Trophoblast cell (in vitro differentiated cells and primary cell): ENCODE measurements at regions not wholly inside any gene's neighbourhood (a gene's known extent, or its start where the extent isn't known, plus 50 kb on each side); places are given as distances from the start of the nearest gene placed in this dataset.

Experiments used
- DNase-seq, 2 donors: peaks; one replicate each; pipeline ENCODE4 v3.0.0-alpha.2; 2016
- H2AFZ ChIP-seq: 2 replicates; pipeline ENCODE4 v1.6.1; 2013; ENCODE audit warnings: low read length, moderate library complexity, mild to moderate bottlenecking; ENCODE audit not compliant: insufficient read depth, poor library complexity
- H2AK5ac ChIP-seq: 2 replicates; pipeline ENCODE4 v1.6.1; 2013; ENCODE audit warnings: mild to moderate bottlenecking, low read length
- H2BK120ac ChIP-seq: 2 replicates; pipeline ENCODE4 v1.6.1; 2013; ENCODE audit warnings: low read length, mild to moderate bottlenecking, moderate library complexity; ENCODE audit not compliant: insufficient read depth, poor library complexity
- H2BK12ac ChIP-seq: 2 replicates; pipeline ENCODE4 v1.6.1; 2013; ENCODE audit warnings: mild to moderate bottlenecking, low read length, moderate library complexity
- H2BK5ac ChIP-seq: 2 replicates; pipeline ENCODE4 v1.6.1; 2013; ENCODE audit warnings: low read length, low read depth, moderate library complexity, mild to moderate bottlenecking; ENCODE audit not compliant: poor library complexity
- H3K14ac ChIP-seq: 2 replicates; pipeline ENCODE4 v1.6.1; 2013; ENCODE audit warnings: mild to moderate bottlenecking, low read length
- H3K18ac ChIP-seq: 2 replicates; pipeline ENCODE4 v1.6.1; 2013; ENCODE audit warnings: mild to moderate bottlenecking, low read length
- H3K23ac ChIP-seq: 2 replicates; pipeline ENCODE4 v1.6.1; 2013; ENCODE audit warnings: low read length
- H3K27ac ChIP-seq: 2 replicates; pipeline ENCODE4 v1.5.1; 2013; ENCODE audit warnings: low read depth, mild to moderate bottlenecking, inconsistent platforms, low read length, moderate library complexity
- H3K27me3 ChIP-seq: 2 replicates; pipeline ENCODE4 v1.6.1; 2013; ENCODE audit warnings: inconsistent platforms, mild to moderate bottlenecking, low read length, moderate library complexity; ENCODE audit not compliant: insufficient read depth
- H3K36me3 ChIP-seq, 2 experiments: 1 replicate in 1 of 2; 2 replicates in 1 of 2; pipeline ENCODE4 v1.6.1; 2013; ENCODE audit warnings: low read length in 2 of 2, mild to moderate bottlenecking in 2 of 2, moderate library complexity in 1 of 2; ENCODE audit not compliant: insufficient read depth in 2 of 2, control insufficient read depth in 1 of 2
- H3K4ac ChIP-seq: 2 replicates; pipeline ENCODE4 v1.6.1; 2013; ENCODE audit warnings: low read depth, mild to moderate bottlenecking, low read length, moderate library complexity
- H3K4me1 ChIP-seq, 2 experiments: 1 replicate in 1 of 2; 2 replicates in 1 of 2; pipeline ENCODE4 v1.6.1; 2013; ENCODE audit warnings: low read length in 2 of 2, mild to moderate bottlenecking in 2 of 2, moderate library complexity in 1 of 2; ENCODE audit not compliant: insufficient read depth in 2 of 2, control insufficient read depth in 1 of 2
- H3K4me2 ChIP-seq: 2 replicates; pipeline ENCODE4 v1.6.1; 2013; ENCODE audit warnings: inconsistent platforms, mild to moderate bottlenecking, low read length, moderate library complexity
- H3K4me3 ChIP-seq: 2 replicates; pipeline ENCODE4 v1.5.1; 2013; ENCODE audit warnings: mild to moderate bottlenecking, low read depth, low read length, inconsistent platforms
- H3K79me1 ChIP-seq: one replicate; pipeline ENCODE4 v1.6.1; 2013; ENCODE audit warnings: low read length
- H3K79me2 ChIP-seq: 2 replicates; pipeline ENCODE4 v1.6.1; 2013; ENCODE audit warnings: low read length, mild to moderate bottlenecking; ENCODE audit not compliant: control insufficient read depth, insufficient read depth, poor library complexity
- H3K9ac ChIP-seq: 2 replicates; pipeline ENCODE4 v1.6.1; 2013; ENCODE audit warnings: mild to moderate bottlenecking, low read length
- H3K9me3 ChIP-seq: 2 replicates; pipeline ENCODE4 v1.6.1; 2013; ENCODE audit warnings: low read depth, mild to moderate bottlenecking, control low read depth, inconsistent platforms, low read length; ENCODE audit not compliant: insufficient read depth
- H4K12ac ChIP-seq: 2 replicates; pipeline ENCODE4 v1.6.1; 2013; ENCODE audit warnings: low read depth, mild to moderate bottlenecking, low read length, moderate library complexity
- H4K8ac ChIP-seq: 2 replicates; pipeline ENCODE4 v1.6.1; 2013; ENCODE audit warnings: low read depth, mild to moderate bottlenecking, low read length, moderate library complexity
- H4K91ac ChIP-seq: one replicate; pipeline ENCODE4 v1.6.1; 2013; ENCODE audit warnings: low read depth, mild to moderate bottlenecking, low read length, moderate library complexity
- WGBS: extraction: QIAGEN DNeasy Blood & Tissue Kit; methylation state at CpG from one replicate; pipeline ENCODE4 v1.1.7; 2013; ENCODE audit warnings: missing lambda C conversion rate; ENCODE audit not compliant: insufficient read length, insufficient coverage; ENCODE audit errors: extremely low coverage; 5-methylcytosine and 5-hydroxymethylcytosine counted together

GRCh38 chr16:65956100-65956499 is 410.4 kb upstream of the CDH5 start:
- Histone ChIP-seq H3K18ac (no peak overlapping the region), H2BK120ac (no peak overlapping the region), H4K8ac (no peak overlapping the region), H3K36me3 (no peaks in the 10 kb centered on the region), H4K12ac (no peak overlapping the region), H3K27ac (no peak overlapping the region), H3K9me3 (no peaks in the 10 kb centered on the region), H3K79me2 (no peaks in the 10 kb centered on the region), H2BK12ac (no peak overlapping the region), H4K91ac (no peak overlapping the region), H3K23ac (no peak overlapping the region), H3K4me2 (no peak overlapping the region), H3K4ac (no peak overlapping the region), H3K14ac (no peak overlapping the region), H3K4me3 (no peak overlapping the region), H3K9ac (no peak overlapping the region), H3K4me1 (no peaks in the 10 kb centered on the region), H2BK5ac (no peak overlapping the region), H2AK5ac (no peak overlapping the region), H3K27me3 (no peaks in the 10 kb centered on the region), H3K79me1 (no peaks in the 10 kb centered on the region), H2AFZ (no peak overlapping the region)
- WGBS, result no CpG with 5 or more reads among the region's 1 CpG
- no peak for DNase-seq

GRCh38 chr16:65954446-65954845 is 412.0 kb upstream of the CDH5 start:
- H4K8ac ChIP-seq, result no peak overlapping the region
- no peak for DNase-seq
- no CpG with 5 or more reads among the region's 2 CpGs for WGBS
- no peaks in the 10 kb centered on the region for H3K36me3 ChIP-seq
- no peaks in the 10 kb centered on the region for H3K79me1 ChIP-seq
- H3K14ac ChIP-seq, result no peak overlapping the region
- H3K27me3 ChIP-seq, result no peaks in the 10 kb centered on the region
- H2AK5ac ChIP-seq, result no peak overlapping the region
- H3K4ac ChIP-seq, result no peak overlapping the region
- no peak overlapping the region for H3K23ac ChIP-seq
- no peak overlapping the region for H2BK5ac ChIP-seq
- no peaks in the 10 kb centered on the region for H3K9me3 ChIP-seq
- H3K27ac ChIP-seq, result no peak overlapping the region
- H4K91ac ChIP-seq, result no peak overlapping the region
- no peak overlapping the region for H3K4me2 ChIP-seq
- H2BK120ac ChIP-seq, result no peak overlapping the region
- no peaks in the 10 kb centered on the region for H3K79me2 ChIP-seq
- H3K4me3 ChIP-seq, result no peak overlapping the region
- H4K12ac ChIP-seq, result no peak overlapping the region
- H3K18ac ChIP-seq, result no peak overlapping the region
- no peak overlapping the region for H3K9ac ChIP-seq
- no peak overlapping the region for H2AFZ ChIP-seq
- no peaks in the 10 kb centered on the region for H3K4me1 ChIP-seq
- H2BK12ac ChIP-seq, result no peak overlapping the region

- Histone ChIP-seq H2AFZ (no peak overlapping the region), H2BK5ac (no peak overlapping the region), H3K36me3 (no peaks in the 10 kb centered on the region), H2BK12ac (no peak overlapping the region), H3K27ac (no peak overlapping the region), H3K18ac (no peak overlapping the region), H3K27me3 (no peaks in the 10 kb centered on the region), H3K4me2 (no peak overlapping the region), H3K9me3 (no peaks in the 10 kb centered on the region), H4K8ac (no peak overlapping the region), H3K14ac (no peak overlapping the region), H3K23ac (no peak overlapping the region), H3K4me1 (no peaks in the 10 kb centered on the region), H2AK5ac (no peak overlapping the region), H3K4ac (no peak overlapping the region), H3K4me3 (no peak overlapping the region), H3K79me2 (no peaks in the 10 kb centered on the region), H3K79me1 (no peaks in the 10 kb centered on the region), H4K91ac (no peak overlapping the region), H3K9ac (no peak overlapping the region), H4K12ac (no peak overlapping the region), H2BK120ac (no peak overlapping the region)
- DNase-seq, result no peak
- WGBS, result no CpG with 5 or more reads among the region's 3 CpGs
Measured at GRCh38 chr16:65950211-65950610, 416.3 kb upstream of the CDH5 start.

GRCh38 chr16:65948361-65948760 is 418.1 kb upstream of the CDH5 start:
- Histone ChIP-seq H3K18ac (no peak overlapping the region), H3K79me2 (no peaks in the 10 kb centered on the region), H3K4me3 (no peak overlapping the region), H3K4me1 (no peaks in the 10 kb centered on the region), H2BK120ac (no peak overlapping the region), H3K4ac (no peak overlapping the region), H3K27ac (no peak overlapping the region), H3K79me1 (no peaks in the 10 kb centered on the region), H4K91ac (no peak overlapping the region), H3K27me3 (no peaks in the 10 kb centered on the region), H3K14ac (no peak overlapping the region), H2BK5ac (no peak overlapping the region), H2AFZ (no peak overlapping the region), H4K12ac (no peak overlapping the region), H3K4me2 (no peak overlapping the region), H3K23ac (no peak overlapping the region), H3K36me3 (no peaks in the 10 kb centered on the region), H3K9me3 (no peaks in the 10 kb centered on the region), H3K9ac (no peak overlapping the region), H4K8ac (no peak overlapping the region), H2AK5ac (no peak overlapping the region), H2BK12ac (no peak overlapping the region)
- no CpG with 5 or more reads among the region's 9 CpGs for WGBS
- DNase-seq, result no peak
